Stomach (tissue), 8 donors: ENCODE measurements at regions not wholly inside any gene's neighbourhood (a gene's known extent, or its start where the extent isn't known, plus 50 kb on each side); places are given as distances from the start of the nearest gene placed in this dataset.

Experiments used
- DNase-seq, 2 donors: peaks; one replicate each; pipeline versions ENCODE4 v3.0.0 to v3.0.0-alpha.2; 2013 to 2019
- H3K27ac ChIP-seq, 5 donors: fragments of 200-600 bp in 4 of 5; sonication (generic) in 4 of 5; one replicate each; pipeline ENCODE4 v1.5.1; 2013 to 2019; ENCODE audit warnings: mild to moderate bottlenecking in 1 of 5, moderate library complexity in 1 of 5
- H3K27me3 ChIP-seq, 3 donors: fragments of 200-600 bp; sonication (generic); one replicate each; pipeline ENCODE4 v1.5.1; 2017 to 2019; ENCODE audit warnings: mixed run types in 1 of 3
- H3K36me3 ChIP-seq, 4 donors: fragments of 200-600 bp; sonication (generic); 1 replicate in 3 of 4; 2 replicates in 1 of 4; pipeline ENCODE4 v1.5.1; 2016 to 2019
- H3K4me1 ChIP-seq, 4 donors: fragments of 200-600 bp; sonication (generic); one replicate each; pipeline ENCODE4 v1.5.1; 2016 to 2019
- H3K4me3 ChIP-seq, 4 donors: fragments of 200-600 bp; sonication (generic) in 3 of 4; one replicate each; pipeline ENCODE4 v1.5.1; 2016 to 2019; ENCODE audit warnings: mild to moderate bottlenecking in 1 of 4
- H3K9me3 ChIP-seq, 4 donors: fragments of 200-600 bp; sonication (generic); one replicate each; pipeline ENCODE4 v1.5.1; 2016 to 2019
- CTCF ChIP-seq, 7 experiments: fragments of 450-650 bp in 4 of 7; fragments of 200-600 bp in 3 of 7; sonication (generic) in 3 of 7; IDR thresholded peaks; one replicate each; pipeline ENCODE4 v1.5.1; 2016 to 2019; ENCODE audit warnings: antibody characterized with exemption in 7 of 7, control low read depth in 2 of 7, mild to moderate bottlenecking in 1 of 7
- EP300 ChIP-seq: sonication (generic); formaldehyde crosslinking; IDR thresholded peaks from one replicate; pipeline ENCODE4 v1.6.1; 2017; ENCODE audit warnings: antibody characterized with exemption
- POLR2A ChIP-seq, 4 donors: fragments of 450-650 bp; IDR thresholded peaks; one replicate each; pipeline ENCODE4 v1.6.1; 2016; ENCODE audit warnings: antibody characterized with exemption in 4 of 4, control low read depth in 2 of 4, mild to moderate bottlenecking in 1 of 4, moderate library complexity in 1 of 4
- POLR2AphosphoS5 ChIP-seq, 3 donors: sonication (generic); formaldehyde crosslinking; IDR thresholded peaks; one replicate each; pipeline ENCODE4 v1.6.1; 2016; ENCODE audit warnings: antibody characterized with exemption in 3 of 3
- WGBS, 5 donors: extraction: QIAGEN DNeasy Blood & Tissue Kit in 3 of 5; methylation state at CpG; one replicate each; pipeline versions ENCODE4 v1.1.5 to v1.1.7; 2013 to 2018; 5-methylcytosine and 5-hydroxymethylcytosine counted together
- intact Hi-C: fragments of 100-400 bp; cut with DNase I; formaldehyde crosslinking; loops from one replicate; pipeline ENCODE4 v1.15.1; 2023; ENCODE audit warnings: low total_unique reads
- donor health status: healthy with polysubstance abuse.
- donor health status: Bipolar disorder and iron deficiency.
- donor health status: healthy.

GRCh38 chr5:92760550-92760949 is 820.5 kb downstream of the NR2F1-AS1 start:
- no peak overlapping the region for H3K4me3 ChIP-seq
- no peaks in the 10 kb centered on the region for H3K4me1 ChIP-seq
- H3K27me3 ChIP-seq, result no peaks in the 10 kb centered on the region
- DNase-seq, result no peak
- TF ChIP-seq CTCF (IDR thresholded peaks at IDR 0.05) (no peak), POLR2A (IDR thresholded peaks at IDR 0.05) (no peak), EP300 (no peak), POLR2AphosphoS5 (IDR thresholded peaks at IDR 0.05) (no peak)
- intact Hi-C loops, result no loop called here
- H3K36me3 ChIP-seq, result no peaks in the 10 kb centered on the region
- 77 to 88% (median 87%) methylated on average over 2 of the region's 2 CpGs for WGBS, 5 donors
- no peaks in the 10 kb centered on the region for H3K9me3 ChIP-seq
- H3K27ac ChIP-seq, result no peak overlapping the region

- Histone ChIP-seq H3K9me3 (no peaks in the 10 kb centered on the region), H3K27me3 (no peaks in the 10 kb centered on the region), H3K4me1 (no peaks in the 10 kb centered on the region), H3K4me3 (no peak overlapping the region), H3K27ac (no peak overlapping the region), H3K36me3 (no peaks in the 10 kb centered on the region)
- intact Hi-C loops, result no loop called here
- no peak for DNase-seq
- TF ChIP-seq CTCF (IDR thresholded peaks at IDR 0.05) (no peak), POLR2A (IDR thresholded peaks at IDR 0.05) (no peak), POLR2AphosphoS5 (IDR thresholded peaks at IDR 0.05) (no peak), EP300 (no peak)
- whole genome bisulfite sequencing, 5 donors, result 63 to 82% (median 68%) methylated on average over 1 of the region's 1 CpG
Measured at GRCh38 chr5:92758552-92758951, 822.5 kb downstream of the NR2F1-AS1 start.

DNA sequence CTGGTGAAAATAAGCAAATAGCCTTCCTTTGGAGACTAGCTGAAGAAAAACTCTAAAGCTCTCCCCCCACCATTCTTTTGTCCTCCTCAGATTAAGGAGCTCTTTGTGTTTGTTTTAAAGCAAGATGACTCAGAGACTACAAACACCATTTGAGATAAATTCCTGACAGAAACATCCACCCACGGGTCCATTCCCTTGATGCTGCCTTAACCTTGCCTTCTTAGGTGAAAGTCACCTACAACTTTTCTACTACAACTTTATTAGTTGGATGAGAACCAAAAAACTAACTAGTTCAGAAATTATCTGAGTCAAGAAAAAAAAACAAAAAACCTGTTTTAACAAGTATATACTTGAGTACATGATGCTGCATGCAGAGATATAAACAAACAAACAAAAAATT is 831.1 kb downstream of the NR2F1-AS1 start:
- no peak for TF ChIP-seq POLR2A (IDR thresholded peaks at IDR 0.05)
- WGBS, 5 donors, result 6 to 18% (median 14%) methylated on average over 1 of the region's 1 CpG
- intact Hi-C loops, result no loop called here
- peak in 1 of 2 donors; percentile 1 for DNase-seq
- H3K36me3 ChIP-seq, result no peaks in the 10 kb centered on the region
- H3K9me3 ChIP-seq, result no peaks in the 10 kb centered on the region
- no peak overlapping the region for H3K27ac ChIP-seq
- no peaks in the 10 kb centered on the region for H3K27me3 ChIP-seq
- no peaks in the 10 kb centered on the region for H3K4me1 ChIP-seq
- H3K4me3 ChIP-seq, result no peak overlapping the region

DNA sequence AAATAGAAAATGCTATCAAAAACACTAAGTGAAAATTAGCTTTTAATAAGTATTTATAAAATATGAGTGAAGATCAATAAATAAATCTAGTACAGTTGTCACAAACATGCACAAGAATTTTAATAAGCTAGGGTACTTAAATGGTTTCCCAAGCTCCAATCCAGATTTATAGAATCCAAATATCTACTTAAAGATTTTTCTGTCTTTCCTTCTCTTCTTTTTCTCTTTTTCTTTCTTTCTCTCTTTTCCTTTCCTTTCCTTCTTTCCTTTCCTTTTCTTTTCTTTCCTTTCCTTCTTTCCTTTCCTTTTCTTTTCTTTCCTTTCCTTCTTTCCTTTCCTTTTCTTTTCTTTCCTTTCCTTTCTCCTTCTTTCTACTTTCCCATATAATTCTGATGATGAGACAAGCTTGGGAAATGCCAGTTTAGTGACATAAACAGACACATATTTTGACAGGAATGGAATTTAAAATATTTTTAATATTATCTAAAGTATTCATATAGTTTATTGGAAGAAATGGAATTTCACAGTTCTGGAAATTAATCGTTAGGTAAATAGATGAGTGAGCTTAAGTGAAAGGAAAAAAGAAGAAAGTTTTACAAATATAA is 832.8 kb downstream of the NR2F1-AS1 start:
- Histone ChIP-seq H3K27me3 (no peaks in the 10 kb centered on the region), H3K36me3 (no peaks in the 10 kb centered on the region), H3K4me1 (no peaks in the 10 kb centered on the region), H3K4me3 (no peak overlapping the region), H3K9me3 (no peaks in the 10 kb centered on the region), H3K27ac (no peak overlapping the region)
- DNase-seq, result no peak
- no peak for TF ChIP-seq POLR2A (IDR thresholded peaks at IDR 0.05)
- TF ChIP-seq CTCF (IDR thresholded peaks at IDR 0.05), result no peak
- no peak for TF ChIP-seq POLR2AphosphoS5 (IDR thresholded peaks at IDR 0.05)
- no peak for TF ChIP-seq EP300
- 80 to 95% (median 86%) methylated on average over 1 of the region's 1 CpG for WGBS, 5 donors
- intact Hi-C loops, result no loop called here

- WGBS, 5 donors, result 62 to 79% (median 66%) methylated on average over 2 of the region's 2 CpGs
- intact Hi-C loops, result no loop called here
- H3K4me3 ChIP-seq, result no peak overlapping the region
- H3K27me3 ChIP-seq, result no peaks in the 10 kb centered on the region
- no peaks in the 10 kb centered on the region for H3K4me1 ChIP-seq
- H3K27ac ChIP-seq, result no peak overlapping the region
- TF ChIP-seq POLR2A (IDR thresholded peaks at IDR 0.05), result no peak
- TF ChIP-seq POLR2AphosphoS5 (IDR thresholded peaks at IDR 0.05), result no peak
- TF ChIP-seq EP300, result no peak
- TF ChIP-seq CTCF (IDR thresholded peaks at IDR 0.05), result no peak
- no peaks in the 10 kb centered on the region for H3K9me3 ChIP-seq
- no peak for DNase-seq
- no peaks in the 10 kb centered on the region for H3K36me3 ChIP-seq
Measured at GRCh38 chr5:92741906-92742305, 839.1 kb downstream of the NR2F1-AS1 start.
